HT-29 (cell line): ENCODE measurements at regions not wholly inside any gene's neighbourhood (a gene's known extent, or its start where the extent isn't known, plus 50 kb on each side); places are given as distances from the start of the nearest gene placed in this dataset.

Source experiments
- DNase-seq: peaks from one replicate; pipeline ENCODE4 v3.0.0-alpha.2; 2015; ENCODE audit warnings: low spot score

- no peak for DNase-seq
Observed at GRCh38 chr2:43034242-43034619, 192.2 kb downstream of the ZFP36L2 start.

- no peak for DNase-seq
Observed at GRCh38 chr2:43033466-43034241, 192.8 kb downstream of the ZFP36L2 start.

GRCh38 chr2:43033016-43033270 is 193.5 kb downstream of the ZFP36L2 start:
- no peak for DNase-seq

- DNase-seq, result peak; percentile 81
Observed at GRCh38 chr2:43032213-43033015, 194.0 kb downstream of the ZFP36L2 start.

GRCh38 chr2:43031471-43032212 is 194.8 kb downstream of the ZFP36L2 start:
- no peak for DNase-seq

GRCh38 chr2:43030551-43031307 is 195.7 kb downstream of the ZFP36L2 start:
- DNase-seq, result no peak

GRCh38 chr2:43029186-43029585 is 197.2 kb downstream of the ZFP36L2 start:
- no peak for DNase-seq

GRCh38 chr2:43028188-43028587 is 198.2 kb downstream of the ZFP36L2 start:
- no peak for DNase-seq

- DNase-seq, result no peak
Observed at GRCh38 chr2:43027097-43027873, 199.1 kb downstream of the ZFP36L2 start.

GRCh38 chr2:43026426-43027096 is 199.8 kb downstream of the ZFP36L2 start:
- DNase-seq, result no peak

- DNase-seq, result no peak
Observed at GRCh38 chr2:43025709-43026295, 200.6 kb downstream of the ZFP36L2 start.

- DNase-seq, result peak; percentile 76
Observed at GRCh38 chr2:43024515-43025011, 201.8 kb downstream of the ZFP36L2 start.

- no peak for DNase-seq
Observed at GRCh38 chr2:43023791-43024514, 202.5 kb downstream of the ZFP36L2 start.

GRCh38 chr2:43022896-43023295 is 203.5 kb downstream of the ZFP36L2 start:
- no peak for DNase-seq

- peak; percentile 44 for DNase-seq
Observed at GRCh38 chr2:43021791-43022509, 204.5 kb downstream of the ZFP36L2 start.

- no peak for DNase-seq
Observed at GRCh38 chr2:43020990-43021669, 205.3 kb downstream of the ZFP36L2 start.

GRCh38 chr2:43020296-43020695 is 206.1 kb downstream of the ZFP36L2 start:
- DNase-seq, result no peak
